GM10248 (cell line): ENCODE measurements at regions not wholly inside any gene's neighbourhood (a gene's known extent, or its start where the extent isn't known, plus 50 kb on each side); places are given as distances from the start of the nearest gene placed in this dataset.

Source experiments
- CTCF ChIA-PET: fragments of 300-600 bp; sonication (Branson Sonifier 250); formaldehyde crosslinking; extraction: SDS; loops from one replicate; lab custom pipeline; 2021; ENCODE audit warnings: antibody characterized with exemption; lab: Yijun Ruan, JAX
- POLR2A ChIA-PET: fragments of 350-650 bp; sonication (Branson Sonifier 250); formaldehyde crosslinking; extraction: SDS; loops from one replicate; lab custom pipeline; 2020; ENCODE audit warnings: antibody characterized with exemption; lab: Yijun Ruan, JAX
- DNase-seq: peaks from one replicate; pipeline ENCODE4 v3.0.0; 2012; ENCODE audit errors: extremely low spot score
- TF ChIP-seq, protein P1 (sequence below): IDR thresholded peaks from 2 replicates; pipeline ENCODE4 v1.5.1; 2012; ENCODE audit warnings: mild to moderate bottlenecking, low read depth; ENCODE audit errors: extremely low read depth, missing control alignments, control extremely low read depth

DNA sequence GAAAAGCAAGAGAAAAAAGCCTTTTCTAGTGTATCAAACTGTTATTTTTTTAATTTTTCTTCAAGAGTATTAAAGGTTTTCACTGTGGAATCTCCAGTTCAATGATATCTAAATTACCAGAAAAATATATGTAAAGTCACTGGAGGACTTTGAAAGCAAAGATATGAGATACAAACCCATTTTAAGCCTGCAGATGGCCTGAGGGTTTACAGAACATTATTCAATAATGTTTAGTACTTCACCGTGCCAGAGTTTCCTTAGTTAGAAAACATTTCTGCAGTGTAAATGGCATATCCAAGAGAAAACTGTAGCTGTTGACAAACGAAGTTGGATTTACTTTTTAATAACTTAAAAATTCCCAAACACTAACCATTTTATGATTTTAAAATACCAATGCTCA, 529.4 kb upstream of the AGTR1 start:
- DNase-seq, result no peak
- POLR2A ChIA-PET, result no interaction called here
- CTCF ChIA-PET, result no interaction called here
- TF ChIP-seq, protein P1, sequence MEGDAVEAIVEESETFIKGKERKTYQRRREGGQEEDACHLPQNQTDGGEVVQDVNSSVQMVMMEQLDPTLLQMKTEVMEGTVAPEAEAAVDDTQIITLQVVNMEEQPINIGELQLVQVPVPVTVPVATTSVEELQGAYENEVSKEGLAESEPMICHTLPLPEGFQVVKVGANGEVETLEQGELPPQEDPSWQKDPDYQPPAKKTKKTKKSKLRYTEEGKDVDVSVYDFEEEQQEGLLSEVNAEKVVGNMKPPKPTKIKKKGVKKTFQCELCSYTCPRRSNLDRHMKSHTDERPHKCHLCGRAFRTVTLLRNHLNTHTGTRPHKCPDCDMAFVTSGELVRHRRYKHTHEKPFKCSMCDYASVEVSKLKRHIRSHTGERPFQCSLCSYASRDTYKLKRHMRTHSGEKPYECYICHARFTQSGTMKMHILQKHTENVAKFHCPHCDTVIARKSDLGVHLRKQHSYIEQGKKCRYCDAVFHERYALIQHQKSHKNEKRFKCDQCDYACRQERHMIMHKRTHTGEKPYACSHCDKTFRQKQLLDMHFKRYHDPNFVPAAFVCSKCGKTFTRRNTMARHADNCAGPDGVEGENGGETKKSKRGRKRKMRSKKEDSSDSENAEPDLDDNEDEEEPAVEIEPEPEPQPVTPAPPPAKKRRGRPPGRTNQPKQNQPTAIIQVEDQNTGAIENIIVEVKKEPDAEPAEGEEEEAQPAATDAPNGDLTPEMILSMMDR, result no peak

GRCh38 chr3:148173851-148174250, 523.9 kb upstream of the AGTR1 start:
- TF ChIP-seq, protein P1, result no peak
- ChIA-PET POLR2A (no interaction called here), CTCF (interaction anchor here (0.7 kb wide), 1 partner anchor 48 kb away, joined by 3 read pairs; no protein-coding TSS in a partner anchor)
- no peak for DNase-seq

DNA sequence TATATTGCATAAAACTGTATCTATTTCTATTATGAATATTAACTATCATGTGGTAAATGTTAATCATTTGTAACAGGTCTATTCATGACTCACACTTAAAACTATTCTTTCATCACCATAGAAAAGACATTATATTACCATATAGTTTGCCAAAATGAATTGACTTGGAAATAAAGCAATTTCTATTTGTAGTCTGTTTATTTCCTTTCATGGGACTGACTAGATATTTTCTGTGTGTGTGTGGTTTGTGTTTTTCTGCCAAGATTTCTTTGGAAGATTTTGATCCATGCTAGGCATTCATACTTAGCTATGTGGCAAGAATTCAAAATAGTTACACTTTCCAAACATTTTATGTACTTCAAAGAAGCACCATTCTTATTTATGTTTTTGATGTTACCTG, 522.5 kb upstream of the AGTR1 start:
- TF ChIP-seq, protein P1, result no peak
- DNase-seq, result no peak
- ChIA-PET POLR2A (no interaction called here), CTCF (interaction anchor here (1.0 kb wide), 1 partner anchor 13 kb away, joined by 3 read pairs; no protein-coding TSS in a partner anchor)

DNA sequence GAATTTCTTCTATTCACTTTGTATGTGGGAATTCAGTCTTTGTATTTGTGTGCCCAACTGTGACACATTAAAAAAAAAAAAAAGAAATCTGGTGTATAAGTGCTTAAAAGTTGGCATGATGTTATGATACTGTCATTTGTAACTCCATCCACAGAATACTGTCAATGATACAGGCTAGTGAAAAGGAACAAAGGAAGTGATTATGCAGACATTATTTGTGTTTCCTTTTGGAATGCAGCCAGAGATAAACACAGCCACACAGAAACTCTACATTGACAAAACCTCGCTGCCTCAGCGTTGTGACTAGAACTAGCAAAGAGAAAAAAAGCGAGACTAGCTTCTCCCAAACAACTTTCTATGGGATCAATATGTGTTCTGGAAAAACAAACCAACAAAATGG, 519.2 kb upstream of the AGTR1 start:
- TF ChIP-seq, protein P1, result no peak
- ChIA-PET POLR2A (no interaction called here), CTCF (no interaction called here)
- DNase-seq, result no peak

GRCh38 chr3:148184798-148185197, 512.9 kb upstream of the AGTR1 start:
- TF ChIP-seq, protein P1, result no peak
- DNase-seq, result no peak
- ChIA-PET CTCF (interaction anchor here (1.9 kb wide), 1 partner anchor 17 kb away, joined by 6 read pairs; no protein-coding TSS in a partner anchor), POLR2A (no interaction called here)

DNA sequence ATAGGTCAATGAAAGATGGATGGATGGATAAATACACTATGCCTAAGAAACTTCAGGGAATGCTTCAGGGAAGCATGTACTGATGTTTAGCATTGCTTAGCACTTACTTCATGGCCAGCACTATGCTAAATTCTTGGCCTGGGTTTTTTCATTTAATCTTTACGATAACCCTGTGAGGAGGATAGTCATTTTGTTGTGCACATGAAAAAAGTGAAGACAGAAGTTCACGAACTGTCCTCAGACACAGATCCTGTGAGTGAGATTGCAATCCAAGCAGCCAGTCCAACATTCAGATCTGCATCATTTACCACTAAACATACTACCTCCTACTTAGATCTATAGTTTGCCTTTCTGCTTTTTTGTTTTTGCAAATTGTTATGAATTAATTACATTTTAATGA, 510.8 kb upstream of the AGTR1 start:
- ChIA-PET CTCF (no interaction called here), POLR2A (no interaction called here)
- DNase-seq, result no peak
- TF ChIP-seq, protein P1, result no peak
